OCI-LY1 (cell line): ENCODE measurements at regions not wholly inside any gene's neighbourhood (a gene's known extent, or its start where the extent isn't known, plus 50 kb on each side); places are given as distances from the start of the nearest gene placed in this dataset.

ENCODE experiments used
- CTCF ChIP-seq: fragments of 200-600 bp; sonication (generic), shearing (Covaris generic); IDR thresholded peaks from 2 replicates; pipeline ENCODE4 v1.5.1; 2017; ENCODE audit warnings: mild to moderate bottlenecking, antibody characterized with exemption, low read length, moderate library complexity, mixed read lengths
- EZH2 ChIP-seq: fragments of 200-600 bp; sonication (generic), shearing (Covaris generic); IDR thresholded peaks from 2 replicates; pipeline ENCODE4 v1.8.0; 2017; ENCODE audit warnings: borderline replicate concordance, mixed run types, mild to moderate bottlenecking, antibody characterized with exemption, low read length, moderate library complexity, mixed read lengths

- no peak for TF ChIP-seq CTCF
- TF ChIP-seq EZH2: no peak
Observed at GRCh38 chr11:112731538-112731937, 229.7 kb upstream of the NCAM1 start.
